Thyroid gland (tissue), 4 donors: ENCODE measurements at regions not wholly inside any gene's neighbourhood (a gene's known extent, or its start where the extent isn't known, plus 50 kb on each side); places are given as distances from the start of the nearest gene placed in this dataset.

Experiments
- POLR2A ChIP-seq, 2 donors: fragments of 450-650 bp; IDR thresholded peaks; one replicate each; pipeline ENCODE4 v1.6.1; 2017; ENCODE audit warnings: antibody characterized with exemption in 2 of 2, mild to moderate bottlenecking in 2 of 2, moderate library complexity in 1 of 2
- TF ChIP-seq, protein P1 (sequence below), 6 experiments: fragments of 200-600 bp in 3 of 6; fragments of 450-650 bp in 3 of 6; sonication (generic) in 3 of 6; IDR thresholded peaks; one replicate each; pipeline ENCODE4 v1.5.1; 2016 to 2019; ENCODE audit warnings: antibody characterized with exemption in 6 of 6, mild to moderate bottlenecking in 2 of 6, inconsistent platforms in 1 of 6, moderate library complexity in 1 of 6

DNA sequence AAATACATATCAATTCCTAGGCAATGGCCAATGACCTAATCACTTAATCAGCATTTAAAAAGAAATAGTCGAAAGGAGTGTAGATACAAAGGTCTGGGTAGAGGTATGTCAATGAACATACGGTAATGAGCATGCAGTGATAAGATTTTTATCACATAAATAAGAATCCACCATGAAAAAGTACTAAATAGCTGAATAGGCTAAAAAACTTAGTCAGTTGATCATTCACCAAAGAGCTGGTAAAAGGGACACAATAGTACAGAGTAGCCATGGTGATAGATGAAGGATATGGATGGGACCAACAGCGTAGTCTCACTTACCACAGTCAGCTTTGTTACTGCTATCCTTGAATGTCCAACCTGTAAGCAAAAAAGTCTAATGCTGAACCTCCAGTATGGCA lies 1018.6 kb upstream of the EYS start:
- TF ChIP-seq, protein P1, sequence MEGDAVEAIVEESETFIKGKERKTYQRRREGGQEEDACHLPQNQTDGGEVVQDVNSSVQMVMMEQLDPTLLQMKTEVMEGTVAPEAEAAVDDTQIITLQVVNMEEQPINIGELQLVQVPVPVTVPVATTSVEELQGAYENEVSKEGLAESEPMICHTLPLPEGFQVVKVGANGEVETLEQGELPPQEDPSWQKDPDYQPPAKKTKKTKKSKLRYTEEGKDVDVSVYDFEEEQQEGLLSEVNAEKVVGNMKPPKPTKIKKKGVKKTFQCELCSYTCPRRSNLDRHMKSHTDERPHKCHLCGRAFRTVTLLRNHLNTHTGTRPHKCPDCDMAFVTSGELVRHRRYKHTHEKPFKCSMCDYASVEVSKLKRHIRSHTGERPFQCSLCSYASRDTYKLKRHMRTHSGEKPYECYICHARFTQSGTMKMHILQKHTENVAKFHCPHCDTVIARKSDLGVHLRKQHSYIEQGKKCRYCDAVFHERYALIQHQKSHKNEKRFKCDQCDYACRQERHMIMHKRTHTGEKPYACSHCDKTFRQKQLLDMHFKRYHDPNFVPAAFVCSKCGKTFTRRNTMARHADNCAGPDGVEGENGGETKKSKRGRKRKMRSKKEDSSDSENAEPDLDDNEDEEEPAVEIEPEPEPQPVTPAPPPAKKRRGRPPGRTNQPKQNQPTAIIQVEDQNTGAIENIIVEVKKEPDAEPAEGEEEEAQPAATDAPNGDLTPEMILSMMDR (IDR thresholded peaks at IDR 0.05), result no peak
- TF ChIP-seq POLR2A (IDR thresholded peaks at IDR 0.05), result no peak
